Endothelial cell of umbilical vein (primary cell): ENCODE measurements at regions not wholly inside any gene's neighbourhood (a gene's known extent, or its start where the extent isn't known, plus 50 kb on each side); places are given as distances from the start of the nearest gene placed in this dataset.

Experiments used
- EZH2 ChIP-seq: IDR thresholded peaks from 2 replicates; pipeline ENCODE4 v1.6.1; 2012; ENCODE audit warnings: borderline replicate concordance, low read depth, mild to moderate bottlenecking, moderate library complexity, low read length, inconsistent platforms; ENCODE audit not compliant: severe bottlenecking
- FOS ChIP-seq: IDR thresholded peaks from 2 replicates; pipeline ENCODE4 v1.6.1; 2011; ENCODE audit warnings: mild to moderate bottlenecking, low read length, moderate library complexity, borderline replicate concordance; ENCODE audit not compliant: insufficient read depth
- JUN ChIP-seq: IDR thresholded peaks from 2 replicates; pipeline ENCODE4 v1.6.1; 2011; ENCODE audit warnings: borderline replicate concordance, low read depth; ENCODE audit not compliant: insufficient read length, insufficient read depth
- MAX ChIP-seq: IDR thresholded peaks from 2 replicates; pipeline ENCODE4 v1.6.1; 2011; ENCODE audit not compliant: insufficient read depth, insufficient read length
- MYC ChIP-seq: IDR thresholded peaks from one replicate; pipeline ENCODE4 v1.6.1; 2011; ENCODE audit warnings: mild to moderate bottlenecking, low read depth, low read length
- POLR2A ChIP-seq: IDR thresholded peaks from 2 replicates; pipeline ENCODE4 v1.6.1; 2012; ENCODE audit warnings: low read depth, mild to moderate bottlenecking, control low read depth, low read length
- POLR2AphosphoS5 ChIP-seq: IDR thresholded peaks from 2 replicates; pipeline ENCODE4 v1.6.1; 2012; ENCODE audit warnings: low read depth, mild to moderate bottlenecking, control low read depth, low read length, moderate library complexity; ENCODE audit not compliant: insufficient read depth
- TF ChIP-seq, protein P1 (sequence below), 2 donors: IDR thresholded peaks; 1 replicate in 1 of 2; 2 replicates in 1 of 2; pipeline ENCODE4 v1.5.1; 2011; ENCODE audit warnings: low read length in 2 of 2, mild to moderate bottlenecking in 2 of 2, moderate library complexity in 2 of 2, control low read depth in 1 of 2, inconsistent platforms in 1 of 2, low read depth in 1 of 2; ENCODE audit not compliant: insufficient read depth in 1 of 2; ENCODE audit errors: extremely low read depth in 1 of 2

- no peak for TF ChIP-seq POLR2A
- no peak for TF ChIP-seq MAX
- TF ChIP-seq EZH2, result no peak
- TF ChIP-seq, protein P1, sequence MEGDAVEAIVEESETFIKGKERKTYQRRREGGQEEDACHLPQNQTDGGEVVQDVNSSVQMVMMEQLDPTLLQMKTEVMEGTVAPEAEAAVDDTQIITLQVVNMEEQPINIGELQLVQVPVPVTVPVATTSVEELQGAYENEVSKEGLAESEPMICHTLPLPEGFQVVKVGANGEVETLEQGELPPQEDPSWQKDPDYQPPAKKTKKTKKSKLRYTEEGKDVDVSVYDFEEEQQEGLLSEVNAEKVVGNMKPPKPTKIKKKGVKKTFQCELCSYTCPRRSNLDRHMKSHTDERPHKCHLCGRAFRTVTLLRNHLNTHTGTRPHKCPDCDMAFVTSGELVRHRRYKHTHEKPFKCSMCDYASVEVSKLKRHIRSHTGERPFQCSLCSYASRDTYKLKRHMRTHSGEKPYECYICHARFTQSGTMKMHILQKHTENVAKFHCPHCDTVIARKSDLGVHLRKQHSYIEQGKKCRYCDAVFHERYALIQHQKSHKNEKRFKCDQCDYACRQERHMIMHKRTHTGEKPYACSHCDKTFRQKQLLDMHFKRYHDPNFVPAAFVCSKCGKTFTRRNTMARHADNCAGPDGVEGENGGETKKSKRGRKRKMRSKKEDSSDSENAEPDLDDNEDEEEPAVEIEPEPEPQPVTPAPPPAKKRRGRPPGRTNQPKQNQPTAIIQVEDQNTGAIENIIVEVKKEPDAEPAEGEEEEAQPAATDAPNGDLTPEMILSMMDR (IDR thresholded peaks at IDR 0.05; ENCODE audit: extremely low read depth in 1 of 2, insufficient read depth in 1 of 2, low read depth in 1 of 2, low read length in 2 of 2), result no peak
- TF ChIP-seq FOS, result no peak
- no peak for TF ChIP-seq JUN
- TF ChIP-seq POLR2AphosphoS5, result no peak
- TF ChIP-seq MYC, result no peak
Measured at GRCh38 chr13:59301174-59301567, 862.6 kb downstream of the DIAPH3 start.
